GM13977 (cell line): ENCODE measurements at regions not wholly inside any gene's neighbourhood (a gene's known extent, or its start where the extent isn't known, plus 50 kb on each side); places are given as distances from the start of the nearest gene placed in this dataset.
"Not testable (repeated sequence)": the region's sequence is repeated elsewhere in the genome, so short reads cannot be mapped to it uniquely, and the experiment has no call there.

ENCODE experiments used
- DNase-seq: peaks from one replicate; pipeline ENCODE4 v3.0.0; 2012; ENCODE audit warnings: low spot score
- in situ Hi-C: fragments of 300-500 bp; cut with MboI; formaldehyde crosslinking; loops from one replicate; pipeline ENCODE4 v1.12.0; 2022; ENCODE audit warnings: low sequenced_read_pairs, low pct_unique_long_range_greater_than_20kb, mixed read lengths, inconsistent platforms; ENCODE audit not compliant: unreplicated experiment
- TF ChIP-seq, protein P1 (sequence below): IDR thresholded peaks from 2 replicates; pipeline ENCODE4 v1.5.1; 2012; ENCODE audit warnings: mild to moderate bottlenecking, control low read depth; ENCODE audit not compliant: insufficient read depth; ENCODE audit errors: extremely low read depth, missing control alignments

DNA sequence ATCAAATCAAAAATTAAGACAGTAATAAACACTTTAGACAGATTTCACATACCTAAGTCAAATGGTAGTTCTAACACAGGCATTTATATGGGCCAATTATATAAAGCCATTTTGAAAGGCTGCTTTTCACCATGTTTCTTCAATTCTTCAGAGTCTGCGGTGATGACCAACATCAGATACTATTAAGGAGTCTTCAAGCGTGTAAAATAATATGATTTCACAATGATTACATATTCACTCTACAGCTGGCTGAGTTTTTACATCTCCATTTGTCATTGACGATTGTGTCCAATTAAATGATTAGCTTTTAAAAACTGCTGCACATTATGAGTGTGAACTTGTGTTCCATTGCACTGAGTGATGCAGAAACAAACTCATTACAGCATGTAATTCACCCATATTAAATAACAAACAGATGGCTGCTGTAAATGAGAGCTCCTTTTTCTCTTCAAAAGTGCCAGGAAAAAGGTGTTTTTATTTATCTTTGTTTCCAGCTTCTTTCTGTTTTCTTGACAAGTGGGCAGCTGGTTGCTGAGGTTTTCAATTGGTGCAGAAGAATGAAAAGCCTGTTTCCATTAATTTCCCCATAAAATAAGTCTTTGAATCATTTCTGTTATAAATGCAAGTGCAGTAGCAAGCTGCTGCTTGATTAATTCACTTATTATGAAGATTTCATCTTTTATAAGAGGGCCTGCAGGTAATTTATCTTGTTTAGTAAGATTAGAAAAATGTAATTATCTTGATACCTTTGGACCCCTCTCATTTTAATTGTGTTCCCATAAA is 676.1 kb upstream of the KLHL1 start:
- TF ChIP-seq, protein P1, sequence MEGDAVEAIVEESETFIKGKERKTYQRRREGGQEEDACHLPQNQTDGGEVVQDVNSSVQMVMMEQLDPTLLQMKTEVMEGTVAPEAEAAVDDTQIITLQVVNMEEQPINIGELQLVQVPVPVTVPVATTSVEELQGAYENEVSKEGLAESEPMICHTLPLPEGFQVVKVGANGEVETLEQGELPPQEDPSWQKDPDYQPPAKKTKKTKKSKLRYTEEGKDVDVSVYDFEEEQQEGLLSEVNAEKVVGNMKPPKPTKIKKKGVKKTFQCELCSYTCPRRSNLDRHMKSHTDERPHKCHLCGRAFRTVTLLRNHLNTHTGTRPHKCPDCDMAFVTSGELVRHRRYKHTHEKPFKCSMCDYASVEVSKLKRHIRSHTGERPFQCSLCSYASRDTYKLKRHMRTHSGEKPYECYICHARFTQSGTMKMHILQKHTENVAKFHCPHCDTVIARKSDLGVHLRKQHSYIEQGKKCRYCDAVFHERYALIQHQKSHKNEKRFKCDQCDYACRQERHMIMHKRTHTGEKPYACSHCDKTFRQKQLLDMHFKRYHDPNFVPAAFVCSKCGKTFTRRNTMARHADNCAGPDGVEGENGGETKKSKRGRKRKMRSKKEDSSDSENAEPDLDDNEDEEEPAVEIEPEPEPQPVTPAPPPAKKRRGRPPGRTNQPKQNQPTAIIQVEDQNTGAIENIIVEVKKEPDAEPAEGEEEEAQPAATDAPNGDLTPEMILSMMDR, result no peak
- in situ Hi-C loops, result no loop called here
- no peak for DNase-seq

DNA sequence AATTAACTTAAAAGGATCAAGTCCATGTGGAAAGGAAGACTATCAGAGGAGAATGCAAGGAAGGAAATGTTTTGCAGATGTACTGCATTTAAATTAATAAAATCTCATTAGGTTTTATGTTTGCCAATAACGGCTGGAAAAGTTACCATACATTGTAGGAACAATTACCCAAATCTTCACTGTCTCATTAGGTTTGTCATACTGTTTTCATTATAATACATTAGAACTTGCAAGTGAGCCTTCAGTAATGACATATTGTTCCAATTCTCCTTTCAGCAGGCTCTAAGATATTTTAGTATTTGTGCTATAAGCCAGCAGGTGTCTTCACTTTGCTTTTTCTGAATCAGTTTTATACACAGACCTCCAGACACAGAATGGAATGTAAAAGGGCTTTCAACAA is 661.6 kb upstream of the KLHL1 start:
- DNase-seq, result no peak
- TF ChIP-seq, protein P1, result no peak
- in situ Hi-C loops, result no loop called here

DNA sequence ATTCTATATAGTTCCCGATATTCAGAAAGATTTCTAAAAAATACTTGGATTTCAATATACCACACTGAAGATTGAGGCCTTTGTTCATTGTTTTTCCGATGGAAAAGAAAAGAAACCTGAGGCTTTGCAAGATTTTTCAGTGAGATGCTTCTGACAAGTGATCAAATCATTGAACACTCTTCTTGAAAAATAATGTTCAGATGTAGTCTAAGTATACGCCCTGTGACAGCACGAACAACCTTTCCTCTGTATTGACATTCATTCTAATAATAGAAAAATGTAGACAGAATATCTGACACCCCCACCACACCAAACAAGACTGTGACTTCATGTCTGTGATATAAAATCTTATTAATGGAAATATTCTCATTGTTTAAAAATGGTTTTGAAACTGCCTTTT is 650.7 kb upstream of the KLHL1 start:
- no peak for DNase-seq
- in situ Hi-C loops, result no loop called here
- TF ChIP-seq, protein P1, result no peak

DNA sequence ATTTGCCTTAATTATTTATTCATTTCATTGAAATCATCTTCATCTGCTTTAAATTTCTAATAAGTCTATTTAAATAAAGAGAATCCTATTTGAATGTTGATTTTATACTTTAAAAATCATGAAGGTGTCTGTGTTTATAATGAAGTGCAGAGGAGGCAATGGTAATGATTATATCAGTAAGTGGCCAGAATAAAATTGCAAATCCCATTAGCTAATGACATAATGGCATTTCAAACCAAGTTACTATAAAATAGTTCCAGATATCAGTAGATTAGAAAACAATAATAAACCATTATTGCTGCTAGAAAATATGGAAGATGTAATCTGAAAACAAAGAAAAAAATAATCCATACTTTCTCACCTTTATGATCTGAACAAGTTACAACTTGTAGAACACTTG is 647.8 kb upstream of the KLHL1 start:
- in situ Hi-C loops, result no loop called here
- DNase-seq, result no peak
- TF ChIP-seq, protein P1, result no peak

DNA sequence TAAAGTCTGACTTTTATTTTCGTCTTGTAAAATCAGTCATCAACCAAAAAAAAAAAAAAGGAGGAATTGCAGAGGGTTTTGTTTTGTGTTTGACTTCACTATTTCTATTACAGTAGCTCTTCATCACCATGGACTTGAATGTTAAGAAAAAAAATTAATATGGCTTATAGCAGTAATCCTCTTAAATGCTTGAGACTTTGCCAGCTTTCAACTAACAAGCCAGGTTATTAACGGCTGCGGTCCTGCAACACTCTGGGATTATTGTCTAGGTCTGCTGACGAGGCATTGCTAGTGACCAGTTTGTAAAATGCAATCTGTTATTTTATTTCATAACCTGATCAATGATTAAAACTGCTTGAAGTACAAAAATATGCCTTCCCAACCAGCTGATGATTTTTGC is 647.2 kb upstream of the KLHL1 start:
- no peak for DNase-seq
- TF ChIP-seq, protein P1, result no peak
- in situ Hi-C loops, result no loop called here

DNA sequence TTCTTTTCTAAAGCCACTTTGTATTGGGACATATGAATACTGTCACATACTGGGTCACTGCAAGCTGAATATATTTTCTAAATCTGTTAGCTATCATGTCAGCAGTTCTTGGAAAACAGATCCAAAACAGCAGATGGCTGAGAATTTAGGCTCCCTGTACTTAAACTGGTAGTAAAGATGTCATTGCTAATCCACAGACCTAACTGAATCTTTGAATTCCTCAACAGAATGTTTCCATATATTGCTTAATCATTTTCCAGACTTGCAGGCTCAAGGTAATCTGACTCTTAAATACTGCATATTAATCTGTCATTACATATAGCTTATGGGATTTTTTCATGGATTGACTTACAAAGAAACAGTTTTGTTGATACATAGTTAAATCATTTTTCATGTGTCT is 639.0 kb upstream of the KLHL1 start:
- DNase-seq, result no peak
- in situ Hi-C loops, result no loop called here
- TF ChIP-seq, protein P1, result no peak

DNA sequence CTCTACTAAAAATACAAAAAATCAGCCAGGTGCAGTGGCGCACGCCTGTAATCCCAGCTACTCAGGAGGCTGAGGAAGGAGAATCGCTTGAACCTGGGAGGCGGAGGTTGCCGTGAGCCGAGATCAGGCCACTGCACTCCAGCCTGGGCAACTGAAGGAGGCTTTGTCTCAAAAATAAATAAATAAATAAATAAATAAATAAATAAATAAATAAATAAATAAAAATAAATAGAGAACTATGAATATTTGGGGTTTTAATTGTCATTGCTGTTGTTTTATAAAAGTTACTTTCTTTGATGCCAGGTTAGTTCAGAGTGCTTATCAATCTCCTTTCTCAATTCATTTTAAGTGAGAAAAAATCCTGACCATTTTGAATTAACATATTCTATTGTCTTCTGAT is 638.2 kb upstream of the KLHL1 start:
- DNase-seq, in situ Hi-C loops: not testable (repeated sequence)
